ENCODE measurements at regions not wholly inside any gene's neighbourhood (a gene's known extent, or its start where the extent isn't known, plus 50 kb on each side); places are given as distances from the start of the nearest gene placed in this dataset.

GRCh38 chr4:138919094-138919936 lies 96.3 kb upstream of the NOCT start:
- ChIA-PET CTCF (interaction anchor here (0.5 to 2.9 kb wide), 10 partner anchors 10 to 1094 kb away, joined by 3 to 19 read pairs (median 4); no protein-coding TSS in a partner anchor), POLR2A (no interaction called here)
- peaks cover 7% of the 10 kb centered on the region for H3K4me1 Mint-ChIP-seq (ENCODE audit: insufficient read depth, unreplicated experiment)
- H3K36me3 Mint-ChIP-seq (ENCODE audit: insufficient read depth, unreplicated experiment) = no peaks in the 10 kb centered on the region
- H3K4me3 Mint-ChIP-seq (ENCODE audit: unreplicated experiment) = no peak overlapping the region
- BruUV-seq (replicated peaks) = no TSS peak
- intact Hi-C loops (cut with micrococcal nuclease) = loop anchor here (1.0 to 10.0 kb wide), 6 partner anchors 48 to 1097 kb away; no protein-coding TSS in a partner anchor
- H3K27ac Mint-ChIP-seq (ENCODE audit: low read depth, unreplicated experiment) = no peak overlapping the region
- H3K27me3 Mint-ChIP-seq (ENCODE audit: insufficient read depth, unreplicated experiment) = no peaks in the 10 kb centered on the region
- DNase-seq (ENCODE audit: unreplicated experiment) = peak; percentile 85
- TF ChIP-seq, protein P1, sequence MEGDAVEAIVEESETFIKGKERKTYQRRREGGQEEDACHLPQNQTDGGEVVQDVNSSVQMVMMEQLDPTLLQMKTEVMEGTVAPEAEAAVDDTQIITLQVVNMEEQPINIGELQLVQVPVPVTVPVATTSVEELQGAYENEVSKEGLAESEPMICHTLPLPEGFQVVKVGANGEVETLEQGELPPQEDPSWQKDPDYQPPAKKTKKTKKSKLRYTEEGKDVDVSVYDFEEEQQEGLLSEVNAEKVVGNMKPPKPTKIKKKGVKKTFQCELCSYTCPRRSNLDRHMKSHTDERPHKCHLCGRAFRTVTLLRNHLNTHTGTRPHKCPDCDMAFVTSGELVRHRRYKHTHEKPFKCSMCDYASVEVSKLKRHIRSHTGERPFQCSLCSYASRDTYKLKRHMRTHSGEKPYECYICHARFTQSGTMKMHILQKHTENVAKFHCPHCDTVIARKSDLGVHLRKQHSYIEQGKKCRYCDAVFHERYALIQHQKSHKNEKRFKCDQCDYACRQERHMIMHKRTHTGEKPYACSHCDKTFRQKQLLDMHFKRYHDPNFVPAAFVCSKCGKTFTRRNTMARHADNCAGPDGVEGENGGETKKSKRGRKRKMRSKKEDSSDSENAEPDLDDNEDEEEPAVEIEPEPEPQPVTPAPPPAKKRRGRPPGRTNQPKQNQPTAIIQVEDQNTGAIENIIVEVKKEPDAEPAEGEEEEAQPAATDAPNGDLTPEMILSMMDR (IDR thresholded peaks at IDR 0.05; ENCODE audit: unreplicated experiment) = peak; percentile 71
- no peaks in the 10 kb centered on the region for H3K9me3 Mint-ChIP-seq (ENCODE audit: unreplicated experiment)

GRCh38 chr4:138918169-138918869 lies 97.3 kb upstream of the NOCT start:
- H3K27me3 Mint-ChIP-seq (ENCODE audit: insufficient read depth, unreplicated experiment) = no peaks in the 10 kb centered on the region
- BruUV-seq (replicated peaks) = no TSS peak
- ChIA-PET CTCF (interaction anchor here (0.6 to 2.4 kb wide), 6 partner anchors 9 to 222 kb away, joined by 3 to 9 read pairs (median 4); no protein-coding TSS in a partner anchor), POLR2A (no interaction called here)
- DNase-seq (ENCODE audit: unreplicated experiment) = no peak
- H3K27ac Mint-ChIP-seq (ENCODE audit: low read depth, unreplicated experiment) = no peak overlapping the region
- intact Hi-C loops (cut with micrococcal nuclease) = loop anchor here (2.0 to 10.0 kb wide), 3 partner anchors 84 to 1096 kb away; no protein-coding TSS in a partner anchor
- H3K9me3 Mint-ChIP-seq (ENCODE audit: unreplicated experiment) = no peaks in the 10 kb centered on the region
- no peak overlapping the region for H3K4me3 Mint-ChIP-seq (ENCODE audit: unreplicated experiment)
- H3K36me3 Mint-ChIP-seq (ENCODE audit: insufficient read depth, unreplicated experiment) = no peaks in the 10 kb centered on the region
- peaks cover 7% of the 10 kb centered on the region for H3K4me1 Mint-ChIP-seq (ENCODE audit: insufficient read depth, unreplicated experiment)
- TF ChIP-seq, protein P1 (IDR thresholded peaks at IDR 0.05; ENCODE audit: unreplicated experiment) = no peak

GRCh38 chr4:138916763-138917162 lies 98.8 kb upstream of the NOCT start:
- H3K4me3 Mint-ChIP-seq (ENCODE audit: unreplicated experiment) = no peak overlapping the region
- TF ChIP-seq, protein P1 (IDR thresholded peaks at IDR 0.05; ENCODE audit: unreplicated experiment) = no peak
- H3K36me3 Mint-ChIP-seq (ENCODE audit: insufficient read depth, unreplicated experiment) = no peaks in the 10 kb centered on the region
- H3K27me3 Mint-ChIP-seq (ENCODE audit: insufficient read depth, unreplicated experiment) = no peaks in the 10 kb centered on the region
- no peak for DNase-seq (ENCODE audit: unreplicated experiment)
- BruUV-seq (replicated peaks) = no TSS peak
- ChIA-PET POLR2A (no interaction called here), CTCF (interaction anchor here (0.6 to 2.4 kb wide), 10 partner anchors 14 to 1218 kb away, joined by 3 to 12 read pairs (median 4); no protein-coding TSS in a partner anchor)
- H3K4me1 Mint-ChIP-seq (ENCODE audit: insufficient read depth, unreplicated experiment) = peaks cover 7% of the 10 kb centered on the region
- intact Hi-C loops (cut with micrococcal nuclease) = loop anchor here (5.0 to 10.0 kb wide), 2 partner anchors 882 to 1094 kb away; no protein-coding TSS in a partner anchor
- H3K9me3 Mint-ChIP-seq (ENCODE audit: unreplicated experiment) = no peaks in the 10 kb centered on the region
- no peak overlapping the region for H3K27ac Mint-ChIP-seq (ENCODE audit: low read depth, unreplicated experiment)

- TF ChIP-seq, protein P1 (IDR thresholded peaks at IDR 0.05; ENCODE audit: unreplicated experiment) = no peak
- no peaks in the 10 kb centered on the region for H3K9me3 Mint-ChIP-seq (ENCODE audit: unreplicated experiment)
- H3K27ac Mint-ChIP-seq (ENCODE audit: low read depth, unreplicated experiment) = no peak overlapping the region
- no peak for DNase-seq (ENCODE audit: unreplicated experiment)
- POLR2A ChIA-PET = no interaction called here
- intact Hi-C loops (cut with micrococcal nuclease) = loop anchor here (5.0 to 10.0 kb wide), 2 partner anchors 881 to 1093 kb away; no protein-coding TSS in a partner anchor
- H3K4me1 Mint-ChIP-seq (ENCODE audit: insufficient read depth, unreplicated experiment) = peaks cover 8% of the 10 kb centered on the region
- H3K4me3 Mint-ChIP-seq (ENCODE audit: unreplicated experiment) = no peak overlapping the region
- no peaks in the 10 kb centered on the region for H3K27me3 Mint-ChIP-seq (ENCODE audit: insufficient read depth, unreplicated experiment)
- no TSS peak for BruUV-seq (replicated peaks)
- H3K36me3 Mint-ChIP-seq (ENCODE audit: insufficient read depth, unreplicated experiment) = no peaks in the 10 kb centered on the region
- CTCF ChIA-PET = interaction anchor here (0.6 to 2.3 kb wide), 3 partner anchors 17 to 238 kb away, joined by 5 to 12 read pairs (median 8); no protein-coding TSS in a partner anchor
These were observed 99.8 kb upstream of the NOCT start for GRCh38 chr4:138915756-138916155.

Data from MCF 10A (cell line).